ENCODE measurements at regions not wholly inside any gene's neighbourhood (a gene's known extent, or its start where the extent isn't known, plus 50 kb on each side); places are given as distances from the start of the nearest gene placed in this dataset.

DNA sequence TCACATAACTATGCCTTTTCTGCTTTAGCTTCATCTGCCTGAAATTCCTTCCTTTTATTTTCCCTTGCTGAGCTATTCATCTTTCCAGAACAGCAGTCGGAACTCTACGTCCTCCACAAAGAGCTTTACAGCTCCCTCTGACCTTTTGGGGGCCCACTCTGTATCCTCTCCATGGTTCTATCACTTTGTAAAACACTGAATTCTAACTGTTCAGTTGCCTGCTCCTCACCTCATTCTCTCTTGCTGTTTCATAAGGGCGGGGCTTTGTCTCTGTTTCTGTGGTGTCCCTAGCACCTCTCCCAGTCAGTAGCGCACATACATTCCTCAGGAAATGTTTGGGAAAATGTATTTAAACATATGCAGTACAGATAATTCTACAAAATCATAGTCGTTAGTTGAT is 737.0 kb downstream of the RAB28 start (continued):
- no peak for TF ChIP-seq NRL (CRISPR knock-in tag; IDR thresholded peaks at IDR 0.05; ENCODE audit: borderline replicate concordance)

DNA sequence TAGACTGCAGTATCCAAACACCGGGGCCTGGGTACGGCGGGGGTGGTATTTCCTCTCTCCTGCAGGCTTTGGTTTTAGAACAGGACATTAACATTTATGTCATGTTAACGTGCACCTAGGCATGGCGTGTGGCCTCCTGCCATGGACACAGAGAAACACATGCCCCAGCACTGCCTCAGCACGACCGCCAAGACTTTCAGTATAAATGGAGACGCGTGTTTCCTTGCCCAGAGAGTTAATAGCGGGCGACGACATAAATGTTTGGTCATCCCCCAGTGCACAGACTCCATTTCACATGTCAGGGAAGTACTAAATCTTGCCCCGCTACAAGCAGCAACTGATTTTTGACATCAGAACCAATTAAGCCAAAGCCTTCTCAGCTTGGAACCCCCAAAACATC is 737.9 kb downstream of the RAB28 start:
- Histone ChIP-seq H3K79me2 (ENCODE audit: insufficient read depth, low read length) (no peaks in the 10 kb centered on the region), H3K36me3 (replicated peaks in 1 of 2; ENCODE audit: control insufficient read depth in 1 of 2, insufficient read depth in 2 of 2, low read length in 2 of 2) (no peaks in the 10 kb centered on the region), H3K27ac (ENCODE audit: extremely low read length, insufficient read depth, low read length) (no peak overlapping the region), H3K27me3 (ENCODE audit: control insufficient read depth in 1 of 2, insufficient read depth in 2 of 2, low read length in 2 of 2) (peaks cover 0 to 21% of the 10 kb centered on the region in 2 experiments; a peak in 2 of 5 replicates), H3K4me3 (replicated peaks in 1 of 3; ENCODE audit: insufficient read depth in 1 of 3, low read depth in 2 of 3, low read length in 3 of 3) (no peak overlapping the region), H3K9ac (ENCODE audit: insufficient read depth, low read depth, low read length) (no peak overlapping the region), H4K20me1 (ENCODE audit: insufficient read depth, low read length) (no peaks in the 10 kb centered on the region), H3K9me3 (ENCODE audit: low read length) (no peaks in the 10 kb centered on the region), H2AFZ (ENCODE audit: low read length) (no peak overlapping the region), H3K4me1 (ENCODE audit: insufficient read depth, low read length) (no peaks in the 10 kb centered on the region), H3K4me2 (ENCODE audit: low read depth, low read length) (no peak overlapping the region)
- intact Hi-C loops (cut with micrococcal nuclease; ENCODE audit: unreplicated experiment) (no loop called here), in situ Hi-C loops (cut with HindIII; ENCODE audit: extremely low pct_ligation_motif_present, low pct_unique_long_range_greater_than_20kb) (no loop called here)
- WGBS (ENCODE audit: low lambda C conversion rate): 35% methylated on average over 4 of the region's 13 CpGs
- ChIA-PET CTCF (ENCODE audit: low intra/inter-chr PET ratio, low total read pairs) (no interaction called here), POLR2A (no interaction called here)
- TF ChIP-seq NR2F2 (IDR thresholded peaks at IDR 0.05; ENCODE audit: borderline replicate concordance, low read depth) (no peak), ZNF207 (IDR thresholded peaks at IDR 0.05; ENCODE audit: borderline replicate concordance) (no peak)
- no TSS peak for BruUV-seq (replicated peaks)
- ATAC-seq: no peak
- DNase-seq (ENCODE audit: low spot score): no peak
- FAIRE-seq: no peak

DNA sequence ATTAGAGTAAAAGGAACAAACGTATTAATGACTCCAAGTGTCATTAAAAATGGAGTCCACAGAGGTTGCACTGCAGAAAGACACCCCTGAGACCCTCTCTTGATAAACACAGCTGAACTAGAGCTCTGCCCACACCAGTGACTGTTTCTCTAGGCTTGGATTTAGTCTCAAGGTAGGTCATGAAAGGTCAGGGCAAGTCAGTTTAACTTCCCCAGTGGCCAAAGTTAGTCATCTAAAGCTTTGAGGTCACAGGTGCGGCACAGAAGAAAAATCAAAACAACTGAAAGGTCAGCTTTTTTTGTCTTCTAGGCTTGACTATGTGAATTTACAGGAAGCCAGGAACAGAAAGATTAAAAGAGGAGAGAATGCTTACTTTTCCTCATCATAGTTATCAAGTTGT is 749.6 kb downstream of the RAB28 start:
- H3K27me3 ChIP-seq (ENCODE audit: control insufficient read depth in 1 of 2, insufficient read depth in 2 of 2, low read length in 2 of 2): no peaks in the 10 kb centered on the region
- no peak overlapping the region for H3K27ac ChIP-seq (ENCODE audit: extremely low read length, insufficient read depth, low read length)
- CTCF ChIA-PET (ENCODE audit: low intra/inter-chr PET ratio, low total read pairs): no interaction called here
- no peaks in the 10 kb centered on the region for H3K79me2 ChIP-seq (ENCODE audit: insufficient read depth, low read length)
- no peak for TF ChIP-seq ZSCAN30 (CRISPR knock-in tag; IDR thresholded peaks at IDR 0.05)
- peak; percentile 28 to 35; a peak in 2 of 4 replicates for TF ChIP-seq MAFK (conservative IDR thresholded peaks at IDR 0.05 in 1 of 2, IDR thresholded peaks at IDR 0.05 in 1 of 2; ENCODE audit: low read length in 2 of 2)
- no peak for TF ChIP-seq KDM3A (CRISPR knock-in tag; IDR thresholded peaks at IDR 0.05; ENCODE audit: low read depth)
- H4K20me1 ChIP-seq (ENCODE audit: insufficient read depth, low read length): no peaks in the 10 kb centered on the region
- no peak overlapping the region for H3K4me3 ChIP-seq (replicated peaks in 1 of 3; ENCODE audit: insufficient read depth in 1 of 3, low read depth in 2 of 3, low read length in 3 of 3)
- no peak overlapping the region for H3K9ac ChIP-seq (ENCODE audit: insufficient read depth, low read depth, low read length)
- no peak overlapping the region for H3K4me2 ChIP-seq (ENCODE audit: low read depth, low read length)
- H2AFZ ChIP-seq (ENCODE audit: low read length): no peak overlapping the region
- no peaks in the 10 kb centered on the region for H3K9me3 ChIP-seq (ENCODE audit: low read length)
- no peak for FAIRE-seq
- no peaks in the 10 kb centered on the region for H3K4me1 ChIP-seq (ENCODE audit: insufficient read depth, low read length)
- no peak for DNase-seq (ENCODE audit: low spot score)
- BruUV-seq (replicated peaks): no TSS peak
- intact Hi-C loops (cut with micrococcal nuclease; ENCODE audit: unreplicated experiment) (no loop called here), in situ Hi-C loops (cut with HindIII; ENCODE audit: extremely low pct_ligation_motif_present, low pct_unique_long_range_greater_than_20kb) (no loop called here)
- ATAC-seq: no peak
- H3K36me3 ChIP-seq (replicated peaks in 1 of 2; ENCODE audit: control insufficient read depth in 1 of 2, insufficient read depth in 2 of 2, low read length in 2 of 2): no peaks in the 10 kb centered on the region
- 3% methylated on average over 2 of the region's 2 CpGs for whole genome bisulfite sequencing (ENCODE audit: low lambda C conversion rate)
- POLR2A ChIA-PET: no interaction called here

All from HepG2 (cell line).